A673 (cell line): ENCODE measurements at regions not wholly inside any gene's neighbourhood (a gene's known extent, or its start where the extent isn't known, plus 50 kb on each side); places are given as distances from the start of the nearest gene placed in this dataset.

ENCODE experiments used
- BruUV-seq: library from RNA; stranded (reverse); fragments of 400-500 nt; replicated peaks from 2 replicates; lab custom pipeline; 2021; lab: Mats Ljungman, UMichigan
- CTCF ChIA-PET: fragments of 300-600 bp; sonication (Branson Sonifier 250); formaldehyde crosslinking; loops from one replicate; lab custom pipeline; 2022; ENCODE audit warnings: antibody characterized with exemption; lab: Charles Lee
- POLR2A ChIA-PET: fragments of 300-600 bp; sonication (Branson Sonifier 250); formaldehyde crosslinking; loops from one replicate; lab custom pipeline; 2022; ENCODE audit warnings: antibody characterized with exemption; ENCODE audit not compliant: low non-redundant PET; lab: Charles Lee
- DNase-seq: peaks from one replicate; pipeline ENCODE4 v3.0.0-alpha.2; 2015; ENCODE audit warnings: low spot score
- H3K27ac ChIP-seq: fragments of 200-600 bp; sonication (generic); 2 replicates; pipeline ENCODE4 v1.5.1; 2016; ENCODE audit warnings: mixed run types, low read depth, mild to moderate bottlenecking, mixed read lengths, antibody characterized with exemption, low read length; ENCODE audit not compliant: poor library complexity, severe bottlenecking
- H3K27me3 ChIP-seq: fragments of 200-600 bp; sonication (generic); replicated peaks from 2 replicates; pipeline ENCODE4 v1.6.1; 2017; ENCODE audit warnings: mixed run types, low read depth, mild to moderate bottlenecking, mixed read lengths, antibody characterized with exemption, low read length; ENCODE audit not compliant: insufficient read depth, poor library complexity
- H3K36me3 ChIP-seq: fragments of 200-600 bp; sonication (generic); 2 replicates; pipeline ENCODE4 v1.6.1; 2016; ENCODE audit warnings: mixed run types, mild to moderate bottlenecking, mixed read lengths, antibody characterized with exemption, low read length; ENCODE audit not compliant: insufficient read depth, poor library complexity, severe bottlenecking
- H3K4me1 ChIP-seq: fragments of 200-600 bp; sonication (generic); 2 replicates; pipeline ENCODE4 v1.6.1; 2017; ENCODE audit warnings: mixed run types, mild to moderate bottlenecking, mixed read lengths, antibody characterized with exemption, low read length; ENCODE audit not compliant: insufficient read depth, poor library complexity, severe bottlenecking
- H3K4me3 ChIP-seq: fragments of 200-600 bp; sonication (generic); 2 replicates; pipeline ENCODE4 v1.5.1; 2016; ENCODE audit warnings: low read depth, mixed run types, mild to moderate bottlenecking, mixed read lengths, low read length; ENCODE audit not compliant: poor library complexity, severe bottlenecking
- H3K9me3 ChIP-seq: fragments of 200-600 bp; sonication (generic); 2 replicates; pipeline ENCODE4 v1.6.1; 2016; ENCODE audit warnings: mixed run types, low read depth, mild to moderate bottlenecking, mixed read lengths, antibody characterized with exemption, low read length; ENCODE audit not compliant: poor library complexity, severe bottlenecking
- CTCF ChIP-seq: fragments of 300-800, 200-600 bp; sonication (generic); conservative IDR thresholded peaks from 2 replicates; pipeline ENCODE4 v1.5.1; 2017; ENCODE audit warnings: low read depth, mild to moderate bottlenecking, antibody characterized with exemption, low read length, moderate library complexity, mixed read lengths
- EZH2 ChIP-seq: fragments of 200-600 bp; sonication (generic); IDR thresholded peaks from 2 replicates; pipeline ENCODE4 v1.6.1; 2017; ENCODE audit warnings: borderline replicate concordance, low read depth, mild to moderate bottlenecking, mixed read lengths, antibody characterized with exemption, low read length; ENCODE audit not compliant: poor library complexity, severe bottlenecking
- intact Hi-C: fragments of 100-400 bp; cut with micrococcal nuclease; formaldehyde crosslinking; loops from one replicate; pipeline ENCODE4 v1.10.0; 2022; ENCODE audit not compliant: unreplicated experiment

GRCh38 chr10:109620396-109620795 is 302.9 kb downstream of the XPNPEP1 start:
- Histone ChIP-seq H3K27ac (no peak overlapping the region), H3K9me3 (no peaks in the 10 kb centered on the region), H3K36me3 (no peaks in the 10 kb centered on the region), H3K27me3 (no peaks in the 10 kb centered on the region), H3K4me3 (no peak overlapping the region), H3K4me1 (no peaks in the 10 kb centered on the region)
- no peak for DNase-seq
- ChIA-PET POLR2A (no interaction called here), CTCF (no interaction called here)
- TF ChIP-seq EZH2 (no peak), CTCF (no peak)
- no TSS peak for BruUV-seq
- intact Hi-C loops = no loop called here

- no TSS peak for BruUV-seq
- Histone ChIP-seq H3K36me3 (no peaks in the 10 kb centered on the region), H3K4me1 (no peaks in the 10 kb centered on the region), H3K27ac (no peak overlapping the region), H3K27me3 (no peaks in the 10 kb centered on the region), H3K4me3 (no peak overlapping the region), H3K9me3 (no peaks in the 10 kb centered on the region)
- POLR2A ChIA-PET = no interaction called here
- no peak for DNase-seq
- CTCF ChIA-PET = no interaction called here
- intact Hi-C loops = no loop called here
- TF ChIP-seq CTCF (no peak), EZH2 (no peak)
These were observed 303.4 kb downstream of the XPNPEP1 start for GRCh38 chr10:109619914-109620313.

GRCh38 chr10:109618748-109619147 is 304.6 kb downstream of the XPNPEP1 start:
- no peaks in the 10 kb centered on the region for H3K27me3 ChIP-seq
- CTCF ChIA-PET = no interaction called here
- no peak overlapping the region for H3K27ac ChIP-seq
- no peaks in the 10 kb centered on the region for H3K36me3 ChIP-seq
- DNase-seq = no peak
- TF ChIP-seq CTCF (no peak), EZH2 (no peak)
- H3K4me1 ChIP-seq = no peaks in the 10 kb centered on the region
- POLR2A ChIA-PET = no interaction called here
- no peak overlapping the region for H3K4me3 ChIP-seq
- intact Hi-C loops = no loop called here
- no peaks in the 10 kb centered on the region for H3K9me3 ChIP-seq
- no TSS peak for BruUV-seq
